ENCODE measurements at regions not wholly inside any gene's neighbourhood (a gene's known extent, or its start where the extent isn't known, plus 50 kb on each side); places are given as distances from the start of the nearest gene placed in this dataset.

DNA sequence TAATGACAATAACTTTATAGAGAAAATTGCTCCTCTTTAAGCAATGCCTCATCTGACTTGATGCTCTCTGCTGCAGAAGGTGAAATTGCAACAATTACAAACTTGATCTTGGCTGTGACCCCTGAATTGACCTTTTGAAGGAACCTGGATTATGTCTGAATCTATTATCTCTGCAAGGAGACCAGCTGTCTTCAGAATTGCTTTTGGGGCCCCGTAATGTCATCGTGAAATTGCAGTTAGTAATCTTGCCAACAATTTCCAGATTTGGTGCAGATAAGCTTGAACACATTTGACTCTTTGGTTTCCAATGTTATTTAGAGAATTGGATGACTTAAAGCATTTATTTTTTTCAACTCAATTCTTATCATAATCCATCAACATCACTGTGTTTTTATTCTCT is 520.6 kb downstream of the CCSER2 start:
- Histone ChIP-seq H3K36me3 (no peaks in the 10 kb centered on the region), H3K4me3 (no peak overlapping the region), H3K27me3 (no peaks in the 10 kb centered on the region), H3K9me3 (no peaks in the 10 kb centered on the region), H3K4me1 (no peaks in the 10 kb centered on the region), H3K27ac (no peak overlapping the region)
- intact Hi-C loops (cut with DNase I) = no loop called here
- WGBS, 2 donors = 14 to 44% methylated on average over 2 of the region's 2 CpGs
- TF ChIP-seq POLR2AphosphoS5 (IDR thresholded peaks at IDR 0.05) (no peak), EP300 (IDR thresholded peaks at IDR 0.05) (no peak), POLR2A (IDR thresholded peaks at IDR 0.05) (no peak)
- TF ChIP-seq, protein P1, sequence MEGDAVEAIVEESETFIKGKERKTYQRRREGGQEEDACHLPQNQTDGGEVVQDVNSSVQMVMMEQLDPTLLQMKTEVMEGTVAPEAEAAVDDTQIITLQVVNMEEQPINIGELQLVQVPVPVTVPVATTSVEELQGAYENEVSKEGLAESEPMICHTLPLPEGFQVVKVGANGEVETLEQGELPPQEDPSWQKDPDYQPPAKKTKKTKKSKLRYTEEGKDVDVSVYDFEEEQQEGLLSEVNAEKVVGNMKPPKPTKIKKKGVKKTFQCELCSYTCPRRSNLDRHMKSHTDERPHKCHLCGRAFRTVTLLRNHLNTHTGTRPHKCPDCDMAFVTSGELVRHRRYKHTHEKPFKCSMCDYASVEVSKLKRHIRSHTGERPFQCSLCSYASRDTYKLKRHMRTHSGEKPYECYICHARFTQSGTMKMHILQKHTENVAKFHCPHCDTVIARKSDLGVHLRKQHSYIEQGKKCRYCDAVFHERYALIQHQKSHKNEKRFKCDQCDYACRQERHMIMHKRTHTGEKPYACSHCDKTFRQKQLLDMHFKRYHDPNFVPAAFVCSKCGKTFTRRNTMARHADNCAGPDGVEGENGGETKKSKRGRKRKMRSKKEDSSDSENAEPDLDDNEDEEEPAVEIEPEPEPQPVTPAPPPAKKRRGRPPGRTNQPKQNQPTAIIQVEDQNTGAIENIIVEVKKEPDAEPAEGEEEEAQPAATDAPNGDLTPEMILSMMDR (IDR thresholded peaks at IDR 0.05) = no peak
- DNase-seq = no peak

DNA sequence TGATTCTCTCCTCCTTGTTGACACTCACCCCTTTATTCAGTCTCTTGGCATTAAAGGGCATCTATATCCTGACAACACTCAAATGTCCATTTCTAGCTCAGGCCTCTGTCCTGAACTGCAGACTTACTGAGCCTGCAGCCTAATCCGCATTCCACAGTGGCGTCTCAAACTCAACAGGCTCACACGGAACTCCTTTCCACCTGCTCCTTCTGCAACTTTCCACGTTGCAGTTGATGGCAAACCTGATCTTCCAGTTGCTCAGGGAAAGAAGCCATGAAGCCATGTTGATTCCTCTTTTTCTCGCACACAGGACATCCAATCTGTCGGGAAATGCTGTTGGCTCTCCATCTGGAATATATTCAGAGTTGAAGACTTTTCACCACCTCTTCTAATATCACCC is 522.4 kb downstream of the CCSER2 start:
- no peak for TF ChIP-seq POLR2A (IDR thresholded peaks at IDR 0.05)
- no peak for TF ChIP-seq EP300 (IDR thresholded peaks at IDR 0.05)
- TF ChIP-seq, protein P1 (IDR thresholded peaks at IDR 0.05) = no peak
- no peak for TF ChIP-seq POLR2AphosphoS5 (IDR thresholded peaks at IDR 0.05)
- Histone ChIP-seq H3K27me3 (no peaks in the 10 kb centered on the region), H3K4me3 (no peak overlapping the region), H3K36me3 (no peaks in the 10 kb centered on the region), H3K27ac (no peak overlapping the region), H3K4me1 (no peaks in the 10 kb centered on the region), H3K9me3 (no peaks in the 10 kb centered on the region)
- intact Hi-C loops (cut with DNase I) = no loop called here
- 90 to 92% methylated on average over 6 of the region's 6 CpGs for WGBS, 2 donors
- no peak for DNase-seq

DNA sequence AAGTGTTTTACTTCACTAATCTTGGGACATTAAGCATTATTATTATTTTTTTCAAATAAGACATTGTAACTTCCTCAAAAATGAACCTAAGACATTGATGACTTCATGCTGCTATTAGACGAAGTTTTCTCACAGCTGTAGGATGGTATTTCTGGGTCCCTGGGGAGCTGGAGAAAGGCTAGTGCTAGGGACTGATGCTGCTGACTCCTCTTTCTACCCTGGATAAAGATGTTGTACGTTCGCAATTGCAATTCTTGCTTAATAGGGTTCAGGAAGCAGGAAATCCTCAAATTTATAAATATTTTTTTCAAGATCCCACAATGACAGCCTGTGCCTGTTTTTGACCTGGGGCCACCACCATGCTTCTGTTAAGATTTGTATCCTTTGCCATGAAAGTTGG is 526.0 kb downstream of the CCSER2 start:
- intact Hi-C loops (cut with DNase I) = no loop called here
- no peak overlapping the region for H3K27ac ChIP-seq
- no peaks in the 10 kb centered on the region for H3K27me3 ChIP-seq
- no peak for TF ChIP-seq POLR2A (IDR thresholded peaks at IDR 0.05)
- no peak for TF ChIP-seq POLR2AphosphoS5 (IDR thresholded peaks at IDR 0.05)
- TF ChIP-seq EP300 (IDR thresholded peaks at IDR 0.05) = no peak
- TF ChIP-seq, protein P1 (IDR thresholded peaks at IDR 0.05) = no peak
- H3K9me3 ChIP-seq = no peaks in the 10 kb centered on the region
- no peaks in the 10 kb centered on the region for H3K36me3 ChIP-seq
- H3K4me1 ChIP-seq = no peaks in the 10 kb centered on the region
- no peak for DNase-seq
- WGBS, 2 donors = 29 to 73% methylated on average over 3 of the region's 3 CpGs
- H3K4me3 ChIP-seq = no peak overlapping the region

DNA sequence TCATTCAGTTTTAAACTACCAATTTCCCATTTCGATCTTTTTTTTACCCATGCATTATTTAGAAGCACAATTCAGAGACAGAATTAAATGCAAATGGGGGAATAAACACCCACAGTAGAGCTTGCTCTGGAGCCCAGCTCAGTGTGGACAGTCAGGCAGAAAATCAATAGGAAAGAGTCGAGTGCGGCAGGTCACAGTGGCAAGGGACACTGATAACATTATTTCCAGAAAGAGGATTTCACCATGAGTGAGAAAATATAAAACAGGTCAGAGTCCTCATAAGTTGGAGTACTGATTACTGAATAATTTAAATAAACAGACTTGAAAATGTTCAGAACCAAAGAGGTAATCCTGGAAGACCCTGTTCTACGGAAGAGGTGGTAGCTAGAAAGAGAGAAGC is 532.5 kb downstream of the CCSER2 start:
- H3K36me3 ChIP-seq = no peaks in the 10 kb centered on the region
- H3K9me3 ChIP-seq = no peaks in the 10 kb centered on the region
- no peak overlapping the region for H3K4me3 ChIP-seq
- 90 to 95% methylated on average over 4 of the region's 4 CpGs for WGBS, 2 donors
- H3K4me1 ChIP-seq = no peaks in the 10 kb centered on the region
- no peak overlapping the region for H3K27ac ChIP-seq
- TF ChIP-seq POLR2A (IDR thresholded peaks at IDR 0.05) (no peak), EP300 (IDR thresholded peaks at IDR 0.05) (no peak), POLR2AphosphoS5 (IDR thresholded peaks at IDR 0.05) (no peak)
- TF ChIP-seq, protein P1 (IDR thresholded peaks at IDR 0.05) = no peak
- intact Hi-C loops (cut with DNase I) = no loop called here
- no peak for DNase-seq
- no peaks in the 10 kb centered on the region for H3K27me3 ChIP-seq

DNA sequence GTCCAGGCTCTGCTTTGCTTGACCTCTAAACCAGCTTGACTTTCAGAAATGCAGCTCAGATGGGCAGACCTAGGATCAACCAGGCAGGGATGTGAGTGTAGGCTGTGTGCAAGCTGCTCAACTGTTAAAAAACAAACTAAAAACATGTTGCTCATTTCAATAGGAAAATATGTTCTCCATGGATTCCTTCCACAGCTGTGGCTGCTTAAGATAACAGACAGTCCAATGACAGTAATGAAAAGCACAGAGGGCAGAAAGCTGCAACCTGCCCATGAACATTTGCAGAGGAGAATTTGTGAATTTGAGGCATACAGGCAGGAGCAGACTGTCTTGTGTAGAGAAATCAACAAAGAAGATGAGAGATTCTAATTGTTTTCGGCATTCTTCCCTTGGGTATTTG is 534.2 kb downstream of the CCSER2 start:
- Histone ChIP-seq H3K27me3 (no peaks in the 10 kb centered on the region), H3K27ac (no peak overlapping the region), H3K36me3 (no peaks in the 10 kb centered on the region), H3K9me3 (no peaks in the 10 kb centered on the region), H3K4me3 (no peak overlapping the region), H3K4me1 (no peaks in the 10 kb centered on the region)
- DNase-seq = no peak
- WGBS, 2 donors = 91 to 94% methylated on average over 1 of the region's 1 CpG
- intact Hi-C loops (cut with DNase I) = no loop called here
- no peak for TF ChIP-seq EP300 (IDR thresholded peaks at IDR 0.05)
- TF ChIP-seq, protein P1 (IDR thresholded peaks at IDR 0.05) = no peak
- TF ChIP-seq POLR2AphosphoS5 (IDR thresholded peaks at IDR 0.05) = no peak
- TF ChIP-seq POLR2A (IDR thresholded peaks at IDR 0.05) = no peak
